ENCODE measurements at regions not wholly inside any gene's neighbourhood (a gene's known extent, or its start where the extent isn't known, plus 50 kb on each side); places are given as distances from the start of the nearest gene placed in this dataset.

DNA sequence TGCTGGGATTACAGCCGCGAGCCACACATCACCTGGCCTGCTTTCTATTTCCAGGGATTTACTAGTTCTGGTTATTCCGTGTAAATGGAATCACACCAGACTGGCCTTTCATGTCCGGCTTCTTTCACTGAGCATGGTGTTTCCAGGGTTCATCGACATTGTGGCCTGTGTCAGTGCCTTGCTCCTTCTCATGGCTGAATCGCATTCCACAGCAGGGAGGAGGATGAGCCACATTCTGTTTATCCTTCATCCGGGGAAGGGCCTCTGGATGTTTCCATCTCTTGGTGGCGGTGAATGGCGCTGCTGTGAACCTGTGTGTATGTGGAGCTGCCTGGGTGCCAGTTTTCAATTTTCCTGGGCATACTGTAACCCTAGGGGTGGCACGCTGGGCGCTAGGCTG is 58.7 kb upstream of the RNU6ATAC start:
- ChIA-PET CTCF (no interaction called here), POLR2A (no interaction called here)
- Mint-ChIP-seq H3K27ac (no peak overlapping the region), H3K36me3 (no peaks in the 10 kb centered on the region), H3K4me1 (peaks cover 0 to 2% (median 0%) of the 10 kb centered on the region in 7 donors), H3K9me3 (no peaks in the 10 kb centered on the region), H3K27me3 (no peaks in the 10 kb centered on the region), H3K4me3 (no peak overlapping the region)
- H3K27me3 ChIP-seq (ENCODE audit: control insufficient read depth in 2 of 2, insufficient read depth in 2 of 2, low read length in 2 of 2) = no peaks in the 10 kb centered on the region
- no peaks in the 10 kb centered on the region for H3K36me3 ChIP-seq (ENCODE audit: control insufficient read depth in 2 of 3, insufficient read depth in 3 of 3, low read length in 3 of 3)
- H3K9me3 ChIP-seq (ENCODE audit: control insufficient read depth in 2 of 3, low read length in 3 of 3) = no peaks in the 10 kb centered on the region
- DNase-seq (no peak), ATAC-seq (no peak)
- intact Hi-C loops (cut with micrococcal nuclease) = no loop called here
- H3K27ac ChIP-seq (ENCODE audit: low read depth, low read length) = no peak overlapping the region
- H3K4me3 ChIP-seq (ENCODE audit: low read length) = no peak overlapping the region
- no peaks in the 10 kb centered on the region for H3K4me1 ChIP-seq (ENCODE audit: control insufficient read depth in 2 of 2, insufficient read depth in 2 of 2, low read length in 2 of 2)

DNA sequence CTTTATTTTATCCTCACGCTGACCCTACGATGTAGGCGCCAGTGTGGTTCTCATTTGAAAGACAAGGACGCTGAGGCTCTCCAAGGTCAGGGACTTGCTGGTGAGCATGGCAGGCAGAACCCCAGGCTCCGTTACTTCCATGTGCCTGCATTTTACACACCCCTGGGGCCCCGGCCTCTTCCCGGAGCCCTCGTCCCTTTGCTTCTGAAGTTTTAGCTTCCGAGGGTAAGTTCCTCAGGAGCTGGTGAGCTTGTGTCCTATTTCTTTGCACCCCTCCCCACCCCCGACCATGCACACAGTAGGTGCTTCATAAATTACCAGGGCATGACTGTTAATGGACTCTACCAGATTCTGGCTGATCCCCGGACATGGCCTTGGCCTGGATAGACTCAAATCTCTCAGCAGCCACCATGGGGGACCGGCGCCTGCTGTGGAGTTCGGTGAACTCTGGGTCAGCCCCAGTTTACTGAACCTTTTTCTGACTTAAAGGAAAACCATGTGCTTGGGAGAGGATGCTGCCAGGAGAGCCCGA is 59.3 kb upstream of the RNU6ATAC start:
- CTCF ChIA-PET = no interaction called here

DNA sequence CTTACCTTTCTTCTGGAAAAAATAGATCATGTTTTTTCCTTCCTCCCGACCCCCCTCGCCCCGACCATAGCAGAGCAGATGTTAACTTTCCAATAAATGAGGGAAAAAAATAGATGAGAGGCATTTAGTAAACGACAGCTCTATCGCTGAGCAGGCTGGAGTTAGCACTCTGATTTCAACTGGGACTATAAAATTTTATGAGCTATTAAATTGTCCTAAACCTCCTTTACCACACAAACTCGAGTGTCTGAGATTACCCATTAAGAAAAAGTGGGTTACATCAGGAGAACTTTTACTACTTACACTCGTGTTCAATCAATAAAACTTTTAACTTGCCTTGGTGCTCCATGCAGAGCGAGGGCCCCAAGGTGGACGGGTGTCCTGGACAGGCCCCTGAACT is 59.8 kb upstream of the RNU6ATAC start:
- no peaks in the 10 kb centered on the region for H3K27me3 Mint-ChIP-seq
- H3K9me3 Mint-ChIP-seq = no peaks in the 10 kb centered on the region
- H3K4me3 Mint-ChIP-seq = no peak overlapping the region
- Histone ChIP-seq H3K27ac (ENCODE audit: low read depth, low read length) (no peak overlapping the region), H3K4me3 (ENCODE audit: low read length) (no peak overlapping the region), H3K9me3 (ENCODE audit: control insufficient read depth in 2 of 3, low read length in 3 of 3) (no peaks in the 10 kb centered on the region), H3K36me3 (ENCODE audit: control insufficient read depth in 2 of 3, insufficient read depth in 3 of 3, low read length in 3 of 3) (no peaks in the 10 kb centered on the region), H3K4me1 (ENCODE audit: control insufficient read depth in 2 of 2, insufficient read depth in 2 of 2, low read length in 2 of 2) (no peaks in the 10 kb centered on the region), H3K27me3 (ENCODE audit: control insufficient read depth in 2 of 2, insufficient read depth in 2 of 2, low read length in 2 of 2) (no peaks in the 10 kb centered on the region)
- DNase-seq (no peak), ATAC-seq (no peak)
- H3K27ac Mint-ChIP-seq = no peak overlapping the region
- ChIA-PET POLR2A (no interaction called here), CTCF (no interaction called here)
- intact Hi-C loops (cut with micrococcal nuclease) = no loop called here
- peaks cover 0 to 4% (median 0%) of the 10 kb centered on the region in 7 donors for H3K4me1 Mint-ChIP-seq
- no peaks in the 10 kb centered on the region for H3K36me3 Mint-ChIP-seq

More for the DNA sequence above, 59.3 kb upstream of the RNU6ATAC start:
- Mint-ChIP-seq H3K27ac (no peak overlapping the region), H3K36me3 (no peaks in the 10 kb centered on the region), H3K4me3 (no peak overlapping the region), H3K9me3 (no peaks in the 10 kb centered on the region), H3K4me1 (peaks cover 0 to 4% (median 0%) of the 10 kb centered on the region in 7 donors), H3K27me3 (no peaks in the 10 kb centered on the region)
- H3K36me3 ChIP-seq (ENCODE audit: control insufficient read depth in 2 of 3, insufficient read depth in 3 of 3, low read length in 3 of 3) = no peaks in the 10 kb centered on the region
- no peaks in the 10 kb centered on the region for H3K9me3 ChIP-seq (ENCODE audit: control insufficient read depth in 2 of 3, low read length in 3 of 3)
- H3K4me3 ChIP-seq (ENCODE audit: low read length) = no peak overlapping the region
- POLR2A ChIA-PET = no interaction called here
- no peak overlapping the region for H3K27ac ChIP-seq (ENCODE audit: low read depth, low read length)
- no peak for ATAC-seq
- DNase-seq = no peak
- H3K27me3 ChIP-seq (ENCODE audit: control insufficient read depth in 2 of 2, insufficient read depth in 2 of 2, low read length in 2 of 2) = no peaks in the 10 kb centered on the region
- intact Hi-C loops (cut with micrococcal nuclease) = no loop called here
- no peaks in the 10 kb centered on the region for H3K4me1 ChIP-seq (ENCODE audit: control insufficient read depth in 2 of 2, insufficient read depth in 2 of 2, low read length in 2 of 2)

DNA sequence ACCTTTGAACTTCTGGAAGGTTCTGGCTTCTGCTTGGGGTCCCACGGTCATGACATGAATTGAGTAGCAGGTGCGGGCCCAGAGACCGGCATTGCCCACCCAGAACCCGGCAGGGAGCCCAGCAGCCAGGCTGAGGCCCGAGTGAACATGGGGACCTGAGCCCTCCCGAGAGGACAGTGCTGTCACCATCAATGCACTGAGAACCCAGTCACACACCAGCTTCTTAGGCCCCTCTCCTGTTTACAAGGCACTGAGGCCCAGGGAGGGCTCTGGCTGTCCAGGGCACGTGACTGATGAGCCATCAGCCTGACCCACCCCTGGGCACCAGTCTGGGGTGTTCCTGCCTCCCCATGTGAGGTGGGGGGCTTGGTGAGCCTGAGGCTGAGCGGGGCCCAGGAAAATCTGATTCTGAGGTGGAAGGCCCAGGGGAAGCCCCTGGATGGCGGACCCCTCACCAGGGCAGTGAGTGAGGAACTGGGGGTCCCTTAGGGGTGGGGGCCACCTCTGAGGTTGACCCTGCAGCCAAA is 60.3 kb upstream of the RNU6ATAC start:
- peaks cover 0 to 4% (median 0%) of the 10 kb centered on the region in 7 donors for H3K4me1 Mint-ChIP-seq
- H3K27me3 Mint-ChIP-seq = no peaks in the 10 kb centered on the region
- Histone ChIP-seq H3K27ac (ENCODE audit: low read depth, low read length) (no peak overlapping the region), H3K4me3 (ENCODE audit: low read length) (no peak overlapping the region), H3K36me3 (ENCODE audit: control insufficient read depth in 2 of 3, insufficient read depth in 3 of 3, low read length in 3 of 3) (no peaks in the 10 kb centered on the region), H3K9me3 (ENCODE audit: control insufficient read depth in 2 of 3, low read length in 3 of 3) (no peaks in the 10 kb centered on the region), H3K27me3 (ENCODE audit: control insufficient read depth in 2 of 2, insufficient read depth in 2 of 2, low read length in 2 of 2) (no peaks in the 10 kb centered on the region), H3K4me1 (ENCODE audit: control insufficient read depth in 2 of 2, insufficient read depth in 2 of 2, low read length in 2 of 2) (no peaks in the 10 kb centered on the region)
- no peak for DNase-seq
- H3K36me3 Mint-ChIP-seq = no peaks in the 10 kb centered on the region
- no peak overlapping the region for H3K27ac Mint-ChIP-seq
- ChIA-PET POLR2A (no interaction called here), CTCF (no interaction called here)
- no peak for ATAC-seq
- no peak overlapping the region for H3K4me3 Mint-ChIP-seq
- no peaks in the 10 kb centered on the region for H3K9me3 Mint-ChIP-seq
- intact Hi-C loops (cut with micrococcal nuclease) = no loop called here

DNA sequence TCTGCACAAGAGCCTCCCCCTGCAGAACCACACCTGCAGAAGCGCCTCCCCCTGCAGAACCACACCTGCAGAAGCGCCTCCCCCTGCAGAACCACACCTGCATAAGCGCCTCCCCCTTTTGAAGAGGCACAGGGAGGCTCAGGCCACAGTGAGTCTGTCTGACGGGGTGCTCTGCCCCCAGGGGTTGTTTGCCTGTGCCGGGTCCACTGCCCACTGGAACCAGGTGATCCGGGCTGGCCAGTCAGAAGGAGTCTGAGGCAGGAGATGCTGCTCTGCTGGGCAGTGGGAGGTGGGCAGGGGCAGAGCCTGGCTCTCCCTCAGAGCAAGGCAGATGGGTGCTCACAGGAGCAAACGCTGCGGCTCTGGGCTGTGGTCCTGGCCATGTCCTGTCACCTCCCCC is 60.8 kb upstream of the RNU6ATAC start:
- Mint-ChIP-seq H3K4me3 (no peak overlapping the region), H3K27ac (no peak overlapping the region), H3K27me3 (no peaks in the 10 kb centered on the region), H3K9me3 (no peaks in the 10 kb centered on the region), H3K36me3 (no peaks in the 10 kb centered on the region), H3K4me1 (peaks cover 0 to 4% (median 0%) of the 10 kb centered on the region in 7 donors)
- intact Hi-C loops (cut with micrococcal nuclease) = no loop called here
- CTCF ChIA-PET = no interaction called here
- POLR2A ChIA-PET = no interaction called here
- Histone ChIP-seq H3K27me3 (ENCODE audit: control insufficient read depth in 2 of 2, insufficient read depth in 2 of 2, low read length in 2 of 2) (no peaks in the 10 kb centered on the region), H3K4me3 (ENCODE audit: low read length) (no peak overlapping the region), H3K27ac (ENCODE audit: low read depth, low read length) (no peak overlapping the region), H3K9me3 (ENCODE audit: control insufficient read depth in 2 of 3, low read length in 3 of 3) (no peaks in the 10 kb centered on the region), H3K4me1 (ENCODE audit: control insufficient read depth in 2 of 2, insufficient read depth in 2 of 2, low read length in 2 of 2) (no peaks in the 10 kb centered on the region), H3K36me3 (ENCODE audit: control insufficient read depth in 2 of 3, insufficient read depth in 3 of 3, low read length in 3 of 3) (no peaks in the 10 kb centered on the region)
- ATAC-seq (no peak), DNase-seq (no peak)

DNA sequence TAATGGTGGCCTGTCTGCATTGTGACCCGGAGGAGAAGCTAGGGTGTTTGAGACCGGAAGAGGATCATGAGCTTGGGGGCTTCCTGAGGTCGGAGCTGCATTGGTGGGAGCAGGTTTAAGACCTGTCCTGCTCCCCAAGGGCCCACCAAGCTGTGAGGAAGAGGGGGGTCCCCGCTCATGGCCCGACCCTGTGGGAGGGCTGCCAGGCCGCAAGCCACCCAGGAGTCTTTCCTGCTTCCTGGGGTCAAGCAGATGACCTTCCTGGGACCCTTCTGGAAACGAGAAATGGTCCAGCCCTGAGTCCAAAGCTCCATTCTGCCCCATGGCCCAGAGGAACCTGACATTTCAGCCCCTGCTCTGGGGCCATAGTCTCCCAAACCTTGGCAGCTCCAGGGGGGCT is 61.5 kb upstream of the RNU6ATAC start:
- Histone ChIP-seq H3K4me1 (ENCODE audit: control insufficient read depth in 2 of 2, insufficient read depth in 2 of 2, low read length in 2 of 2) (no peaks in the 10 kb centered on the region), H3K9me3 (ENCODE audit: control insufficient read depth in 2 of 3, low read length in 3 of 3) (no peaks in the 10 kb centered on the region), H3K4me3 (ENCODE audit: low read length) (no peak overlapping the region), H3K27me3 (ENCODE audit: control insufficient read depth in 2 of 2, insufficient read depth in 2 of 2, low read length in 2 of 2) (no peaks in the 10 kb centered on the region), H3K27ac (ENCODE audit: low read depth, low read length) (no peak overlapping the region), H3K36me3 (ENCODE audit: control insufficient read depth in 2 of 3, insufficient read depth in 3 of 3, low read length in 3 of 3) (no peaks in the 10 kb centered on the region)
- ChIA-PET POLR2A (no interaction called here), CTCF (no interaction called here)
- Mint-ChIP-seq H3K4me1 (peaks cover 0 to 4% (median 0%) of the 10 kb centered on the region in 7 donors), H3K27me3 (no peaks in the 10 kb centered on the region), H3K27ac (no peak overlapping the region), H3K9me3 (no peaks in the 10 kb centered on the region), H3K4me3 (no peak overlapping the region), H3K36me3 (no peaks in the 10 kb centered on the region)
- ATAC-seq (no peak), DNase-seq (no peak)
- intact Hi-C loops (cut with micrococcal nuclease) = no loop called here

DNA sequence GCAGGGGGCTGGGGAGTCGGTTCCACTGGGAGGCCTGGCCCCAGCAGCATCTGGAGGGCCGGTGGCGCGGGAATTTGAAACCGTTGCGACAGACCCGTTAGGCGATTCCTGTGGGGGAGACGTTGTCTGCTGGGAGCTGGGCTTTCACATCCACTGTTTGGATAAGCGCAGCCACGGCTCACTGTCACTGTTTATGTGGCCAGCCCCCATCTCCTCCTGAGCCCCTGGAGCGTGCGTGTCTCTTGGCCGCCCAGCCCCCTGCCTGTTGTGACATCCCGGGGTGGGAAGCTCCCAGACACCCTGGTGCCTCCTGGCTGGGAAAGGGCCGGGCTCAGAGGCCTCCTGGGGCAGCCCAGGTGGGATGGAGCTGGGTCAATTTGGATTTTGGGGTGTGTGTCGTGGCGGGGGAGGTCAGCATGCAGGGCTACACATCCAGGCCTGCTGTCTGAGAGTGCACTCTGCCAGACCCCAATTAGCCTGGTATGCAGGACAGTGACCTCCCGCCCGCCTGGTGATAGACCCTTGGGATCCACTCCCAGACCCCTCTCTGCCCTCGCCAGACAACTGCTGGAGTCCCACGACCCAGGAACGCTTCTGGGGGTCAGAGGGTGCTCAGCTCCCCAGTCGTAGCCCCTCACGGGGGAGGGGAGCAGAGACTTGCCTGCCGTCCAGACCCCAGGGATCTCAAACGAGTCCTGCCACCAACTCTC is 62.0 kb upstream of the RNU6ATAC start:
- Histone ChIP-seq H3K27me3 (ENCODE audit: control insufficient read depth in 2 of 2, insufficient read depth in 2 of 2, low read length in 2 of 2) (no peaks in the 10 kb centered on the region), H3K9me3 (ENCODE audit: control insufficient read depth in 2 of 3, low read length in 3 of 3) (no peaks in the 10 kb centered on the region), H3K27ac (ENCODE audit: low read depth, low read length) (no peak overlapping the region), H3K4me1 (ENCODE audit: control insufficient read depth in 2 of 2, insufficient read depth in 2 of 2, low read length in 2 of 2) (no peaks in the 10 kb centered on the region), H3K36me3 (ENCODE audit: control insufficient read depth in 2 of 3, insufficient read depth in 3 of 3, low read length in 3 of 3) (no peaks in the 10 kb centered on the region), H3K4me3 (ENCODE audit: low read length) (no peak overlapping the region)
- CTCF ChIA-PET = interaction anchor here (0.7 kb wide), 1 partner anchor 10 kb away, joined by 3 read pairs; no protein-coding TSS in a partner anchor
- intact Hi-C loops (cut with micrococcal nuclease) = no loop called here
- no peaks in the 10 kb centered on the region for H3K36me3 Mint-ChIP-seq
- POLR2A ChIA-PET = no interaction called here
- no peak overlapping the region for H3K4me3 Mint-ChIP-seq
- peaks cover 0 to 4% (median 0%) of the 10 kb centered on the region in 7 donors for H3K4me1 Mint-ChIP-seq
- no peaks in the 10 kb centered on the region for H3K9me3 Mint-ChIP-seq
- no peak overlapping the region for H3K27ac Mint-ChIP-seq
- DNase-seq (no peak), ATAC-seq (no peak)
- no peaks in the 10 kb centered on the region for H3K27me3 Mint-ChIP-seq

Data from naive thymus-derived CD4-positive, alpha-beta T cell (primary cell).